DMS 273 (cell line): ENCODE measurements at regions not wholly inside any gene's neighbourhood (a gene's known extent, or its start where the extent isn't known, plus 50 kb on each side); places are given as distances from the start of the nearest gene placed in this dataset.
A peak's percentile ranks its signal among the peaks of the same experiment; 100 is the strongest.
"Not testable (repeated sequence)": the region's sequence is repeated elsewhere in the genome, so short reads cannot be mapped to it uniquely, and the experiment has no call there.

ENCODE experiments used
- DNase-seq: peaks from one replicate; lab custom pipeline; 2025; ENCODE audit not compliant: unreplicated experiment; lab: John Stamatoyannopoulos, UW

DNA sequence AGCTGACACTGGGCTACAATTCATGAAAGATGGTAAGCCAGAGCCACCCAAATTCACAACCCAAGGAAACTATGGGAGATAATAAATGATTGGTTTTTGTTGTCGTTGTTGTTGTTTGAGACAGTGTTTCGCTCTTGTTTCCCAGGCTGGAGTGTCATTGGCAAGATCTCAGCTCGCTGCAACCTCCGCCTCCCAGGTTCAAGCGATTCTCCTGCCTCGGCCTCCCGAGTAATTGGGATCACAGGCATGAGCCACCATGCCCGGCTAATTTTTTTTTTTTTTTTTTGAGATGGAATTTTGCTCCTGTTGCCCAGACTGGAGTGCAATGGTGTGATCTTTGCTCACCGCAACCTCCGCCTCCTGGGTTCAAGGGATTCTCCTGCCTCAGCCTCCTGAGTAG lies 65.9 kb upstream of the METTL9 start:
- DNase-seq: not testable (repeated sequence)

DNA sequence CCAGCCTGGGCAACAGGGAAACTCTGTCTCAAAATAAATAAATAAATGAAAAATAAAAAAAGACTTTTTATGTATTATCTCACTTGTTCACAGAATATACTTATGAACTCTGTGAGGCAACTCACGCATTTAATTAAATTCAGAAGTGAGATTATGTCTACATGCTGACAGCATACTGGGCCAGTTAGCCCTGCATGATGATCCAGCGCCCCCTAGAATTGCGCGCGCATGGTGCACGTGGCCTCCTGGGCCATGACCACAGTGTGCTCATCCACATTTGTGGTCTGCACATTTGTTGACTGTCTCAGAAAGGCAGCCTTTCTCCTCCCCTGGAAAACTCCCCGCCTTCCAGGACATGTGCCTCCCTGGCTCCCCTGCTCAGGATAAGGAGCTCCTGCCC lies 64.8 kb upstream of the METTL9 start:
- DNase-seq: peak; percentile 18

DNA sequence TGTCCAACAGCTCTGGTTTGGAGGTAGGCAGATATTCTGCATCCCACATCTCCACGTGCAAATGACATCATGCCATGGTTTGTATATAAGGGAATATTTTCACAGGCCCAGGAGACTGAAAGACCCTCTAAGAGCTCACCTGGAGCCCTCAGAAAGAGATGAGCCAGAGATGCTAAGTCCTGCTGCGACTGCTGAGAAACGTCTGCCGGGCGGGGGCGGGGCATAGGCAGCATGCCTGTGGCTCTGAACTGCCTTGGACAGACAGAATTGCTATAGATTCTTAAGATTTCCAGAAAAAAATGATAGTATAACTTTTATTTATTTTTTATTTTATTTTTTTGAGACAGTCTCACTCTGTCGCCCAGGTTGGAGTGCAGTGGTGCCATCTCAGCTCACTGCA lies 64.2 kb upstream of the METTL9 start:
- not testable (repeated sequence) for DNase-seq

DNA sequence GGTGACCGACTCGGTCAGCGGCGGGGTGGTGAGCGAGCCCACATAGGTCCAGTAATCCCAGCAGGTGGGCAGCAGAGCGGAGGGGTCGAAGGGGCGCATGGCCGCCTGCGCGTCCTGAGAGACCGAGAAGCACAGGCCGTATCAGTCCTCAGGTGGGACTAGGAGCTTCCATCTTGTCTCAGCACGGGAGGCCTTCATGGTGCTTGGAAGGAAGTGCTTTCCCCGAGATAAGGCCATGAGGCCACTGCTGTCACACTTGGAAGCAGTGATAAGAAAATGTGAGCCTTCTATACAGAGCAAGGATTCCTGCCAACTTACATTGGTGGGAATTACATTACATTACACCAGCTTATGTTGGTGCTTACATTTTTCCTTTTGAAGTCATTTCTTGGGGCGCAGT lies 62.6 kb upstream of the METTL9 start:
- not testable (repeated sequence) for DNase-seq

DNA sequence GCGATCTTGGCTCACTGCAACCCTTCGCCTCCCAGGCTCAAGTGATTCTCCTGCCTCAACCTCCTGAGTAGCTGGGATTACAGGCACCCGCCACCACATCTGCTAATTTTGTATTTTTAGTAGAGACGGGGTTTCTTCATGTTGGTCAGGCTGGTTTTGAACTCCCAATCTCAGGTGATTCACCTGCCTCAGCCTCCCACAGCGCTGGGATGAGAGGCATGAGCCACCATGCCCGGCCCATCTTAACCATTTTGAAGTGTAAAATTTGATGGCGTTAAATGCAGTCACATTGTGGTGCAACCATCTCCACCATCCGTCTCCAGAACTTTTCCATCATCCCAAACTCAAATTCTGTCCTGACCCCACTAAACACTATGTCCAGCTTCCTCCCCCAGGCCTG lies 61.8 kb upstream of the METTL9 start:
- DNase-seq: not testable (repeated sequence)

DNA sequence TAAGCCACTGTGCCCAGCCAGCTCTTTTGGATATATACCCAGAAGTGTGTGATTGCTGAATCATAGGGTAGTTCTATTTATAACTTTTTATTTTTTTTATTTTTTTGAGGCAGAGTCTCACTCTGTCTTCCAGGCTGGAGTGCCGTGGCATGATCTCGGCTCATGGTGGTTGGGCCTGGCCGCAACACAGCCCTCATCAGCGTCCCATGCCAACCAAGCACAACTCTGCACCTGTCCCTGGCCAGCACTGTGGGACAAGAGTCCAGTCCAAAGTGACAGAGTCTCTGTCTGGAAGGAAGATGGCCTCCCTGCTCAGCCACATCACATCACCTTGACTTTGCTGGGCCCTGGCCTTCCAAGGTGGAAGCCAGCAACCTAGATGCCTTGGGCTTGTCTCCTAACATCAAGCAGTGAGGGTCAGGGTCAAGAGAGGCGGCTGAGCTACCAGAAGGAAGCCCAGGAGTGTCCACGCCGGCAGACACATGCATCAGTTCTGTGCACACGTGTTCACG lies 60.2 kb upstream of the METTL9 start:
- DNase-seq: not testable (repeated sequence)

DNA sequence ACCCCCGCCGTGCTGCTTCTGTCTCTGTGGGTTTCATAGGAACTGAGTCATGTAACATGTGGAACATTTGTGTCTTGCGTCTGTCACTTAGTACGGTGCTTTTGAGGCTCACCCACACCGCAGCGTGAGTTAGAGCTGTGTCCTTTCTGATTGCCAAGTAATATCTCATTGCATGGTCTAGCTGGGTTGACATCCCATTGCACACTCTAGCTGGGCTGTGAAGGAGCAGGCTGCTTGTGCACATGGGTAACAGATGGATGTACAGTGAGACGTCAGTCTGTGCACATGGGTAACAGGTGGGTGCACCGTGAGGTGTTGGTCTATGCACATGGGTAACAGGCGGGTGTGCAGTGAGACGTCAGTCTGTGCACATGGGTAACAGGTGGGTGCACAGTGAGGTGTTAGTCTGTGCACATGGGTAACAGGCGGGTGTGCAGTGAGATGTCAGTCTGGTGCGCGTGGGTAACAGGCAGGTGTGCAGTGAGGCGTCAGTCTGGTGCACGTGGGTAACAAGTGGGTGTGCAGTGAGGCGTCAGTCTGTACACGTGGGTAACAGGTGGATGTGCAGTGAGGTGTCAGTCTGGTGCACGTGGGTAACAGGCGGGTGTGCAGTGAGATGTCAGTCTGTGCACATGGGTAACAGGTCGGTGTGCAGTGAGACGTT lies 58.5 kb upstream of the METTL9 start:
- peak; percentile 52 for DNase-seq

DNA sequence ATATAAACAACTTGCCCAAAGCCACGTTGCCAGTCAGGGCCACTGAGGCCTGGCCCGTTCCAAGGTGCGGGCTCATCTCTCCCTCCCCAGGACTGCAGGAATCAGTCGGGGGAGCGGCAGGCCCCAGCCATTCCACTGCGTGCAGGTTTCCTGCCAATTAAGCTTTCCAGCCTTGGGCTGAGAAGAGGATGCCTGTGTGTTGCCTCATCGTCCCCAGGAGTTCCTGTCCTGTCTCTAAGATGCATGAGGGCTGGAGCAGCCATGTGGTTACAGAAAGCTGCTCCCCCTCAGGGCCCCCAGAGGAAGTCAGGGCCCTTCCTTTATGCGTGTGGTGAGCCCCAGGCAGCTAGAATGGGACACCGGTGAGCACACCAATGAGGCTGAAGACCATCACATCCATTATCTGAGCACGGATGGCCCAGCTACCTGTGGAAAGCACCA lies 57.7 kb upstream of the METTL9 start:
- not testable (repeated sequence) for DNase-seq

DNA sequence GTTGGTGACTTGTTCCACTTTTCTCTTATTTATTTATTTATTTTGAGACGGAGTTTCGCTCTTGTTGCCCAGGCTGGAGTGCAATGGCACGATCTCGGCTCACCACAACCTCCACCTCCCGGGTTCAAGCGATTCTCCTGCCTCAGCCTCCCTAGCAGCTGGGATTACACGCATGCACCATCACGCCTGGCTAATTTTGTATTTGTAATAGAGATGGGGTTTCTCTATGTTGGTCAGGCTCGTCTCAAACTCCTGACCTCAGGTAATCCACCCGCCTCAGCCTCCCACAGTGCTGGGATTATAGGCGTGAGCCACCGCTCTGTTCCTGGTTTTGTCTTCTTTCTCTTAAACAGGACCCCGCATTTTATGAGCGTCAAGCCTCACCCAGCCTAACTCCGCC lies 57.3 kb upstream of the METTL9 start:
- DNase-seq: not testable (repeated sequence)

DNA sequence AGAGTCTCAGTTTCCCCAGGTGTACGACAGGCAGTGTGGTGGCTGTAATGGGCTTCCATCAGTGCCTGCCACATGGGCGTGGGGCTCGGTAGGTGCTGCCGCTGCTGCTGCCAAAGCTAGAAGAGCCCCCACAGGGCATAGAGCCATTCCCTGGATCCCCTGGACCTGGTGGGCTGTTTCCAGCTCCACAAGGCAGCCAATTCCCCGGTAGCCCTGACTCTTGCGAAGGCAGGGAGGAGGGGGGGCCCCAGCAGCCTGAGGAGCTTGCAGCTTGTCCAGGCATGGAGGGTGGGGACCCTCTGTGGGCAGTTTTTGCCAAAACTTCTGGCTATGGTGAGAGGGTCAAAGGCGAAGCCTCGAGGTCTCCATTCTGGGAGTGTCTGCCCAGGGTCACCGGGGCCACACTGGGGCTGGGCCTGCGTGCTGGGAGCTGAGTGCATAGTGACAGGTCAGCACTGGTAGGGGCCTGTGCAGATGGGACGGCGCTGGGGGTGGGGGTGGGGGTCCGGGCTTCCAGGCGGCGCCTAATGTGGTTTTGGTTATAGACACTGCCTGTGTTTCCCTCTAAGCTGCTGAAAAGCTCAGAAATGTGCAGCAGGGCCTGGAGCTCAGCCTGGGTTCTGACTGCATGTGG lies 56.8 kb upstream of the METTL9 start:
- DNase-seq: not testable (repeated sequence)

DNA sequence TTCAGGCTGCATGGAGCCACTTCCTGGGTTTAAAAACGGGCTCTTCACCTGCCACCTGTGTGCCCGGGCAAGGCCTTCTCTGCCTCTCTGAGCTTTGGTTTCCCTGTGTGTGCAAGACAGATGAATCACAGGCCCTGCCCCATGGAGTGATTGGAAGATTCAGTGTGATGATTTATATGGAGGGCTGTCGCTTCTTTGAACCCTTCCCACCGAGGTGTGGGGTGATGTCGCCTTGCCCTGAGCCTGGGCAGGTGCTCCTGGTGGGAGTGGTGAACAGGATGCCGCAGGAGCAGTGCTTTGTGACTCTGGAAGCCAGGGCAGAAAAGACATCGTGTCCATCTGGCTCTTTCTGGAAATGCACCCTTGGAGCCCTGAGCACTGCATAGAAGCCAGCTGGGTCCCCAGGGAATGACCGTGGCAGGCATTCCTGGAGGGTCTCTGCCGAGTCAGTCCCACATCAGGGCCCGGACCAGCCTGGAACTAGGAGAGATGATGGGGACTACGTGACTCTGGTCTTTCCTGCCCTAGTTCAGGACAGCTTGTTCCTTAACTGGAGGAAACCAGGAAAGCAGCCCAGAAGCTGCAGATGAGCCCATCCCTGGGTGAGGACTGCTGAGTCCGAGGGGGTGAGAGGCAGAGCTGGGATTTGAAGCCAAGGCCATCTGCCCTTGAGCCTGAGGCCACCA lies 56.1 kb upstream of the METTL9 start:
- not testable (repeated sequence) for DNase-seq

DNA sequence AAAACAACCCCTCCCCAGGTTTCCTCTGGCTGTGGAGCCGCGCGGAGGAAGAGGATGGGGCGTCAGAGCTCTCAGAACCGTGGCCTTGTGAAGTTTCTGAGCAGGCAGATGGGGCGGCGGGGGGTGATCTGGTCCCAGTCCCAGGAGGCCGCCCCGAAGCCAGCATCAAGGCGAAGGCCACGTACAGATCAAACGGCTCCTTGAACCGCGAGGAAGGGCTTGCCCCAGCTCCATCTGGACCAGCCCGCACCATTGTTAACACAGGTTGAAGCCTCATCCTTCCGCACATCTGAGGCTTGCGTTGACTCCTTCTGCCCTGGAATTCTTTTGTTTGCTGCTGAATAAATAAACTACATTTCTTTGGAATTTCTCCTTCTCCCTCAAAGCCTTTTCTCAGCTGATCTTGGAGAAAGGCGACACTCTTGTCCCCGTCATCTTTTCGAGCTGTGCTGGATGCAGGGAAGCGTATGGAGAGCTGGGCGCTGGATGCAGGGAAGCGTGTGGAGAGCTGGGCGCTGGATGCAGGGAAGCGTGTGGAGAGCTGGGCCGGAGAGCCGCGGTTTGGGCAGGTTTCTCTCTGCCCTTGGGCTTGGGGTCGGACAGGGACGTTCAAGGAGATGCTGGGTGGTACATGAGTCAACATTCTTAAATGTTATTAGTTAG lies 53.6 kb upstream of the METTL9 start:
- not testable (repeated sequence) for DNase-seq

DNA sequence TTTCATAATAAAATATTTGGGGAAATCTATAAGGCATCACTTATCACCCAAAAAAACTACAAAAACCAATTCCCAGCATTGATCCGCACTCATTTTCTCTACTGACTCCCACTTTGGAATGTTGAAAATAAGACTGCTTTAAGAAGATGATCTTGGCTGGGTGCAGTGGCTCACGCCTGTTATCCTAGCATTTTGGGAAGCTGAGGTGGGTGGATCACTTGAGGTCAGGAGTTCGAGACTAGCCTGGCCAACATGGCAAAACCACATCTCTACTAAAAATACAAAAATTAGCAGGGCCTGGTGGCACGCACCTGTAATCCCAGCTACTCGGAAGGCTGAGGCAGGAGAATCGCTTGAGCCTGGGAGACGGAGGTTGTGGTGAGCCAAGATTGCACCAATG lies 50.0 kb upstream of the METTL9 start:
- not testable (repeated sequence) for DNase-seq
